Endothelial cell of umbilical vein (primary cell): ENCODE measurements at regions not wholly inside any gene's neighbourhood (a gene's known extent, or its start where the extent isn't known, plus 50 kb on each side); places are given as distances from the start of the nearest gene placed in this dataset.

Source experiments
- BruUV-seq: library from RNA; stranded (reverse); fragments of 400-500 nt; replicated peaks from 2 replicates; lab custom pipeline; 2021; lab: Mats Ljungman, UMichigan
- CTCF ChIA-PET: fragments of 300-600, 350-600 bp; sonication (Branson Sonifier 250); formaldehyde crosslinking; loops from one replicate; lab custom pipeline; 2021; ENCODE audit warnings: antibody characterized with exemption, inconsistent platforms; lab: Charles Lee
- POLR2A ChIA-PET: fragments of 300-600, 350-600 bp; sonication (Branson Sonifier 250); formaldehyde crosslinking; loops from one replicate; lab custom pipeline; 2021; ENCODE audit warnings: antibody characterized with exemption, inconsistent platforms; lab: Charles Lee
- DNase-seq: peaks from one replicate; pipeline ENCODE4 v3.0.0-alpha.2; 2011; ENCODE audit warnings: low read depth, low spot score
- FAIRE-seq: peaks from 2 replicates; lab custom pipeline; 2011; peaks lifted over from hg19 to GRCh38; lab: Jason Lieb, UNC
- H2AFZ ChIP-seq: 2 replicates; pipeline ENCODE4 v1.6.0; 2012; ENCODE audit warnings: low read depth, low read length, control low read depth, inconsistent platforms
- H3K27ac ChIP-seq: 2 replicates; pipeline ENCODE4 v1.5.1; 2011; ENCODE audit warnings: low read depth, mild to moderate bottlenecking, control low read depth, low read length, moderate library complexity; ENCODE audit not compliant: insufficient read depth
- H3K27me3 ChIP-seq, 2 experiments: 2 replicates each; pipeline versions ENCODE4 v1.6.0 to v1.6.1; 2011; ENCODE audit warnings: low read length in 2 of 2, mixed read lengths in 1 of 2; ENCODE audit not compliant: control insufficient read depth in 2 of 2, insufficient read depth in 2 of 2
- H3K36me3 ChIP-seq, 2 experiments: 2 replicates in 1 of 2; 3 replicates in 1 of 2; pipeline ENCODE4 v1.5.1; 2011; ENCODE audit warnings: low read length in 2 of 2, mild to moderate bottlenecking in 1 of 2, moderate library complexity in 1 of 2; ENCODE audit not compliant: control insufficient read depth in 2 of 2, insufficient read depth in 2 of 2; ENCODE audit errors: extremely low read depth in 1 of 2
- H3K4me1 ChIP-seq: 3 replicates; pipeline ENCODE4 v1.5.1; 2011; ENCODE audit warnings: mild to moderate bottlenecking, low read length; ENCODE audit not compliant: control insufficient read depth, insufficient read depth; ENCODE audit errors: extremely low read depth
- H3K4me2 ChIP-seq: 2 replicates; pipeline ENCODE4 v1.6.1; 2011; ENCODE audit warnings: low read length, control low read depth, mixed read lengths; ENCODE audit not compliant: insufficient read depth
- H3K4me3 ChIP-seq, 3 experiments: fragments of 200-600 bp in 1 of 3; sonication (generic), shearing (Covaris generic) in 1 of 3; replicated peaks in 1 of 3; 2 replicates each; pipeline ENCODE4 v1.5.1; 2011 to 2016; ENCODE audit warnings: control low read depth in 3 of 3, low read length in 3 of 3, mild to moderate bottlenecking in 2 of 3, inconsistent platforms in 1 of 3, low read depth in 1 of 3, moderate library complexity in 1 of 3; ENCODE audit not compliant: insufficient read depth in 1 of 3
- H3K79me2 ChIP-seq: 2 replicates; pipeline ENCODE4 v1.6.0; 2012; ENCODE audit warnings: low read length, inconsistent platforms; ENCODE audit not compliant: control insufficient read depth, insufficient read depth
- H3K9ac ChIP-seq: replicated peaks from 2 replicates; pipeline ENCODE3; 2011; ENCODE audit warnings: low read length, control low read depth; ENCODE audit not compliant: insufficient read depth; ENCODE audit errors: extremely low read depth
- H3K9me1 ChIP-seq: replicated peaks from 3 replicates; pipeline ENCODE4 v1.6.0; 2011; ENCODE audit warnings: mild to moderate bottlenecking, low read length; ENCODE audit not compliant: control insufficient read depth, insufficient read depth; ENCODE audit errors: extremely low read depth
- H3K9me3 ChIP-seq: replicated peaks from 2 replicates; pipeline ENCODE4 v1.5.1; 2012; ENCODE audit warnings: low read length, inconsistent platforms; ENCODE audit not compliant: control insufficient read depth, insufficient read depth
- H4K20me1 ChIP-seq: replicated peaks from 2 replicates; pipeline ENCODE3; 2011; ENCODE audit warnings: mild to moderate bottlenecking, low read length; ENCODE audit not compliant: control insufficient read depth, insufficient read depth; ENCODE audit errors: extremely low read depth
- CTCF ChIP-seq, 2 donors: IDR thresholded peaks; 1 replicate in 1 of 2; 2 replicates in 1 of 2; pipeline ENCODE4 v1.5.1; 2011; ENCODE audit warnings: low read length in 2 of 2, mild to moderate bottlenecking in 2 of 2, moderate library complexity in 2 of 2, control low read depth in 1 of 2, inconsistent platforms in 1 of 2, low read depth in 1 of 2; ENCODE audit not compliant: insufficient read depth in 1 of 2; ENCODE audit errors: extremely low read depth in 1 of 2
- MAX ChIP-seq: IDR thresholded peaks from 2 replicates; pipeline ENCODE4 v1.6.1; 2011; ENCODE audit not compliant: insufficient read depth, insufficient read length
- POLR2A ChIP-seq: IDR thresholded peaks from 2 replicates; pipeline ENCODE4 v1.6.1; 2012; ENCODE audit warnings: low read depth, mild to moderate bottlenecking, control low read depth, low read length
- dilution Hi-C: fragments of 300-500 bp; cut with MboI; formaldehyde crosslinking; loops from one replicate; pipeline ENCODE4 v1.15.0; 2019; ENCODE audit warnings: low sequenced_read_pairs; ENCODE audit not compliant: extremely low pct_ligation_motif_present
- intact Hi-C: fragments of 100-400 bp; cut with micrococcal nuclease; formaldehyde crosslinking; loops from one replicate; pipeline ENCODE4 v1.10.0; 2022

- Histone ChIP-seq H2AFZ (no peak overlapping the region), H3K9ac (no peak overlapping the region), H3K4me1 (no peaks in the 10 kb centered on the region), H3K4me2 (no peak overlapping the region), H3K27ac (no peak overlapping the region), H3K4me3 (no peak overlapping the region), H4K20me1 (no peaks in the 10 kb centered on the region), H3K79me2 (no peaks in the 10 kb centered on the region), H3K36me3 (no peaks in the 10 kb centered on the region), H3K27me3 (no peaks in the 10 kb centered on the region), H3K9me1 (no peaks in the 10 kb centered on the region), H3K9me3 (no peaks in the 10 kb centered on the region)
- TF ChIP-seq CTCF (IDR thresholded peaks at IDR 0.05; ENCODE audit: extremely low read depth in 1 of 2, insufficient read depth in 1 of 2, low read depth in 1 of 2, low read length in 2 of 2) (peak in 1 of 2 donors; percentile 13), MAX (no peak), POLR2A (no peak)
- ChIA-PET POLR2A (no interaction called here), CTCF (no interaction called here)
- FAIRE-seq: peak; percentile 81
- no TSS peak for BruUV-seq
- intact Hi-C loops: loop anchor here (5.0 kb wide), 2 partner anchors 1167 to 1687 kb away; no protein-coding TSS in a partner anchor
- DNase-seq: peak; percentile 12
- dilution Hi-C loops: no loop called here
These were observed 217.9 kb upstream of the KLHL4 start for GRCh38 chrX:87299563-87300160.

- no peak overlapping the region for H3K4me2 ChIP-seq
These were observed 206.8 kb upstream of the KLHL4 start for GRCh38 chrX:87310780-87311179.

More at GRCh38 chrX:87310780-87311179, 206.8 kb upstream of the KLHL4 start:
- FAIRE-seq (no peak), DNase-seq (no peak)
- CTCF ChIA-PET: interaction anchor here (0.8 to 1.1 kb wide), 2 partner anchors 12 to 28 kb away, joined by 3 read pairs; no protein-coding TSS in a partner anchor
- no peak overlapping the region for H3K27ac ChIP-seq
- intact Hi-C loops: no loop called here
- BruUV-seq: no TSS peak
- H4K20me1 ChIP-seq: no peaks in the 10 kb centered on the region
- H3K9me3 ChIP-seq: no peaks in the 10 kb centered on the region
- H3K9me1 ChIP-seq: no peaks in the 10 kb centered on the region
- no peak overlapping the region for H2AFZ ChIP-seq
- no peak overlapping the region for H3K4me3 ChIP-seq
- H3K27me3 ChIP-seq: no peaks in the 10 kb centered on the region
- H3K9ac ChIP-seq: no peak overlapping the region
- H3K36me3 ChIP-seq: no peaks in the 10 kb centered on the region
- POLR2A ChIA-PET: no interaction called here
- TF ChIP-seq POLR2A: no peak
- no peaks in the 10 kb centered on the region for H3K79me2 ChIP-seq
- dilution Hi-C loops: no loop called here
- H3K4me1 ChIP-seq: no peaks in the 10 kb centered on the region
